ENCODE measurements at regions not wholly inside any gene's neighbourhood (a gene's known extent, or its start where the extent isn't known, plus 50 kb on each side); places are given as distances from the start of the nearest gene placed in this dataset.
"Not testable (repeated sequence)": the region's sequence is repeated elsewhere in the genome, so short reads cannot be mapped to it uniquely, and the experiment has no call there.

DNA sequence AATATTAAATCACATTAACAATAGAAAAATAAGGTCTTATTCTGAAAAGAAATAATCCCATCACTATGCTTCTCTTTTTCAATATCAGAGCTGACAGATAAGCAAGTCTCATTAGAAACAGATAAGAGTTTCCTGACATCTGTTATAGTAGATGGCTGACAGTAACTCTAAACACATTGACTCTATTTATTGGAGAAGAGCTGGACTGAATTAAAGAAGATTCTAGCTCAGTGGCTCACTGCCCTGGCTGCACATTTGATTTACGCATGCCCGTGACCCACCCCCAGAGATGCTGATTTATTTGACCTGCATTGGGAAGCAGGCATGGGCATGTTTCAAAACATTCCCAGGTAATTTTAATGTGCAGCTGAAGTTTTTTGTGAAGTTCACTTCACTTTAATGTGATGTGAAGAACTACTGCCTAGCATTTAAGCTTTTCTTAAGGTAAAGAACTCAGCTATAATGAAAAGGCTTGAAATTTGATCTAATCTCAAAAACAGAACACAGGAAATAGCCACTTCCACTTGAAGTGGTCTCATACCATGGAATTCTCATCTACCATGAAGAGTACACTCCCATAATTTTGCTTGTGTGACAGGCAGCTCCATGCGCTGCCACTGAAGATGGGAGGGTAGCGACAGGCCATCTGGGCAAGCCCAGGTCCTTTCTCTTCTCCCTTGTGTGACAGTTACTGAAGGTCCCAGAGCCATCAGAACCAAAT is 162.3 kb downstream of the TPBG start:
- DNase-seq (ENCODE audit: low read depth, low spot score): no peak
- in situ Hi-C loops (cut with HindIII; ENCODE audit: low sequenced_read_pairs): no loop called here
- TF ChIP-seq, protein P1, sequence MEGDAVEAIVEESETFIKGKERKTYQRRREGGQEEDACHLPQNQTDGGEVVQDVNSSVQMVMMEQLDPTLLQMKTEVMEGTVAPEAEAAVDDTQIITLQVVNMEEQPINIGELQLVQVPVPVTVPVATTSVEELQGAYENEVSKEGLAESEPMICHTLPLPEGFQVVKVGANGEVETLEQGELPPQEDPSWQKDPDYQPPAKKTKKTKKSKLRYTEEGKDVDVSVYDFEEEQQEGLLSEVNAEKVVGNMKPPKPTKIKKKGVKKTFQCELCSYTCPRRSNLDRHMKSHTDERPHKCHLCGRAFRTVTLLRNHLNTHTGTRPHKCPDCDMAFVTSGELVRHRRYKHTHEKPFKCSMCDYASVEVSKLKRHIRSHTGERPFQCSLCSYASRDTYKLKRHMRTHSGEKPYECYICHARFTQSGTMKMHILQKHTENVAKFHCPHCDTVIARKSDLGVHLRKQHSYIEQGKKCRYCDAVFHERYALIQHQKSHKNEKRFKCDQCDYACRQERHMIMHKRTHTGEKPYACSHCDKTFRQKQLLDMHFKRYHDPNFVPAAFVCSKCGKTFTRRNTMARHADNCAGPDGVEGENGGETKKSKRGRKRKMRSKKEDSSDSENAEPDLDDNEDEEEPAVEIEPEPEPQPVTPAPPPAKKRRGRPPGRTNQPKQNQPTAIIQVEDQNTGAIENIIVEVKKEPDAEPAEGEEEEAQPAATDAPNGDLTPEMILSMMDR (IDR thresholded peaks at IDR 0.05; ENCODE audit: low read depth, low read length): no peak
- H3K4me3 ChIP-seq (ENCODE audit: low read depth, low read length): no peak overlapping the region

DNA sequence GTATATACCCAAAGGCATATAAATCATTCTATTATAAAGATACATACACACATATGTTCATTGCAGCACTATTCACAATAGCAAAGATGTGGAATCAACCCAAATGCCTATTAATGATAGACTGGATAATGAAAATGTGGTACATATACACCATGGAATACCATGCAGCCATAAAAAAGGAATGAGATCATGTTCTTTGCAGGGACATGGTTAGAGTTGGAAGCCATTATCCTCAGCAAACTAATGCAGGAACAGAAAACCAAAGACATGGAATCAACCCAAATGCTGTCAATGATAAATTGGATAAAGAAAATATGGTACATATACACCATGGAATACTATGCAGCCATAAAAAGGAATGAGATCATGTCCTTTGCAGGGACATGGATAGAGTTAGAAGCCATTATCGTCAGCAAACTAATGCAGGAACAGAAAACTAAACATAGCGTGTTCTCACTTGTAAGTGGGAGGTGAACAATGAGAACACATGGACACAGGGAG is 166.4 kb downstream of the TPBG start:
- H3K4me3 ChIP-seq (ENCODE audit: low read depth, low read length); DNase-seq (ENCODE audit: low read depth, low spot score); in situ Hi-C loops (cut with HindIII; ENCODE audit: low sequenced_read_pairs): not testable (repeated sequence)

DNA sequence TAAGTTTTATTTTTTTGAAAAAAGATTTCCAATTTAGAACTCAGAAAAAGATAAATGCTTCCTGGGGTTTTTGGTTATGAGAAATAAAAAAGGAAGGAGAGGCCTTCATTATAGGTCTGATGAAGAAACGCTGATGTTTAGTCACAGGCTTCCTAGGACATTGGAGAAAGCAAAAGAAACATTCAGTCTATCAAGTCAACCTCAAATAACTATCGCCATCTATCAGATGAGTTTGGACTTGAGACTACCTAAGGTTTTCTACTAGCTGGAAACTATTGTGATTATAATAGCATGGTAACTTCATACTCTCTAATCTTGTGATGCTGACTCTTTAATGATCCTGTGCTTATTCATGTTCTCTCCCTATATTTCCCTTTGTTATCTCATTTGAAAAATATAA is 171.3 kb downstream of the TPBG start:
- in situ Hi-C loops (cut with HindIII; ENCODE audit: low sequenced_read_pairs): no loop called here
- TF ChIP-seq, protein P1 (IDR thresholded peaks at IDR 0.05; ENCODE audit: low read depth, low read length): no peak
- no peak for DNase-seq (ENCODE audit: low read depth, low spot score)

DNA sequence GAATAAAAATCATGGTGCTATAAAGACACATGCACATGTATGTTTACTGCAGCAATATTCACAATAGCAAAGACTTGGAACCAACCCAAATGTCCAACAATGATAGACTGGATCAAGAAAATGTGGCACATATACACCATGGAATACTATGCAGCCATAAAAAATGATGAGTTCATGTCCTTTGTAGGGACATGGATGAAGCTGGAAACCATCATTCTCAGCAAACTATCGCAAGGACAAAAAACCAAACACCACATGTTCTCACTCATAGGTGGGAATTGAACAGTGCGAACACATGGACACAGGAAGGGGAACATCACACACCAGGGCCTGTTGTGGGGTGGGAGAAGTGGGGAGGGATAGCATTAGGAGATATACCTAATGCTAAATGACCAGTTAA is 185.9 kb downstream of the TPBG start:
- DNase-seq (ENCODE audit: low read depth, low spot score); H3K4me3 ChIP-seq (ENCODE audit: low read depth, low read length); in situ Hi-C loops (cut with HindIII; ENCODE audit: low sequenced_read_pairs): not testable (repeated sequence)

More for the DNA sequence above, 171.3 kb downstream of the TPBG start:
- H3K4me3 ChIP-seq (ENCODE audit: low read depth, low read length): no peak overlapping the region

DNA sequence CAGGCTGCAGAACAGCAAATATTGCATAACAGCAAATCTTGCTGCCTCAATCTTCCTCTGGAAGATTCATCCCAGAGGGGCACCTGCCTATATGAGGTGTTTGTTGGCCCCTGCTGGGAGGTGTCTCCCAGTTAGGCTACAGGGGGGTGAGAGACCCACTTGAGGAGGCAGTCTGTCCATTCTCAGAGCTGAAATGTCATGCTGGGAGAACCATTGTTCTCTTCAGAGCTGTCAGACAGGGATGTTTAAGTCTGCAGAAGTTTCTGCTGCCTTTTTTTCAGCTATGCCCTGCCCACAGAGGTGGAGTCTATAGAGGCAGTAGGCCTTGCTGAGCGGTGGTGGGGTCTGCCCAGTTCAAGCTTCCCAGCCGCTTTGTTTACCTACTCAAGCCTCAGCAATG is 187.7 kb downstream of the TPBG start:
- DNase-seq (ENCODE audit: low read depth, low spot score); H3K4me3 ChIP-seq (ENCODE audit: low read depth, low read length); in situ Hi-C loops (cut with HindIII; ENCODE audit: low sequenced_read_pairs): not testable (repeated sequence)

DNA sequence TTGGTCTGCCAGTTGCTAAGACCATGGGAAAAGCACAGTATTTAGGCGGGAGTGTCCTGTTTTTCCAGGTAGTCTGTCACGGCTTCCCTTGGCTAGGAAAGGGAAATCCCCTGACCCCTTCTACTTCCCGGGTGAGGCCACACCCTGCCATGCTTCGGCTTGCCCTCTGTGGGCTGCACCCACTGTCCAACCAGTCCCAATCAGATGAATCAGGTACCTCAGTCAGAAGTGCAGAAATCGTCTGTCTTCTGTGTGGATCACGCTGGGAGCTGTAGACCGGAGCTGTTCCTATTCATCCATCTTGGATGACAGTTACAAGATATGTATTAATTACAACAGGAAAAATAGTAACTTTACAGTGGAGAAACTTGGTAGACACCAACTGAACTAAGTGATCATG is 188.2 kb downstream of the TPBG start:
- no peak overlapping the region for H3K4me3 ChIP-seq (ENCODE audit: low read depth, low read length)
- DNase-seq (ENCODE audit: low read depth, low spot score): no peak
- in situ Hi-C loops (cut with HindIII; ENCODE audit: low sequenced_read_pairs): no loop called here
- TF ChIP-seq, protein P1 (IDR thresholded peaks at IDR 0.05; ENCODE audit: low read depth, low read length): no peak

DNA sequence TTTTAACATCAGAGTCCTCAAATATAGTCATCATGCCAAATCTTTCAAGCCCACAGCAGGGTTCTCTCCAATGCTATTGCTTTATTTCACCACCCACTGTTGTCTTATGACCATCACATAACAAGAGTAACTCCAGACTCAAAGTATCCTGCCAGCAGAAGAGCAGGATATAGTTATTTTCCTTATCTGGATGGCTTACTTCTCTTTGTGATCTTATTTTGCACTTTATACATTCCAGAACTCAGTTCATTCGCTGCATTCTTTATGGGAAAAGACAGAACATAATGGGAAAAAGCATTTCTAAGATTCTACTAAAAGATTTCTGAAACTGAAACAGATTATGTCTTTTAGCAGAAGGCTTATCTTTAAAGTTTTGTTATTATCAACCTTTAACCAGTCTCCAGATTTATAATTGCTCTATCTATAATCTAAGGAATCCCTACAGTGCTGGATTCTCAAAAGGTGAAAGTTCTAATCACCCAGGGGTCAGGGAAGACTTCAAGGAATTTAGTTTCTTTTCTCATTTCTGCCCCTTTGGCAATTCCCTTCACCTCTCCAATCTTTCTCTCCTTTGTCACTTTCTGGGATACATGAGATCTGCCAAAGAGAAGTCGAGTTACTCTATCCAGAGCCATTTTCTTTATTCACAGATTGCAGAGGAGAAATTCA is 190.4 kb downstream of the TPBG start:
- peak; percentile 31 for DNase-seq (ENCODE audit: low read depth, low spot score)
- in situ Hi-C loops (cut with HindIII; ENCODE audit: low sequenced_read_pairs): no loop called here
- H3K4me3 ChIP-seq (ENCODE audit: low read depth, low read length): no peak overlapping the region
- TF ChIP-seq, protein P1 (IDR thresholded peaks at IDR 0.05; ENCODE audit: low read depth, low read length): no peak

DNA sequence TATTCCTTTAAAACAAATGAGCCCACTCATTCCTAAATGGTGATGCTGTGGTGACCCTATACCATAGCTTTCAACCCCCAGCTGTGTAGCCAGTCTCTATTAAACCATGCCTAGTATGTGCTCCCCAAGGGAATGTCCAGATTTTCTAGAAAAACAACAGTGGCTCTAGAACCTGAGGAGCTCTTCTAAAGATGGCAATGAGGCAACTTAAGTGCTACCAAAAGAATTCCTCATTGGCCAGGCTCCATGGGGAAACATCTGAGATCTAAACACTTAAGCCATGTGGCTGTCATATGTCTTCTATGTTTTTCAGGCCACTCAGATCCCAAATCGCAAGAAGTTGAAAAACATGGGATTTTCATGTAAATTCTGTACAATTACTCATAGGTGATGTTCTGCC is 191.0 kb downstream of the TPBG start:
- TF ChIP-seq, protein P1 (IDR thresholded peaks at IDR 0.05; ENCODE audit: low read depth, low read length): no peak
- in situ Hi-C loops (cut with HindIII; ENCODE audit: low sequenced_read_pairs): no loop called here
- H3K4me3 ChIP-seq (ENCODE audit: low read depth, low read length): no peak overlapping the region
- DNase-seq (ENCODE audit: low read depth, low spot score): peak; percentile 8

Data from astrocyte of the spinal cord (primary cell).